EL (cell line): ENCODE measurements at regions not wholly inside any gene's neighbourhood (a gene's known extent, or its start where the extent isn't known, plus 50 kb on each side); places are given as distances from the start of the nearest gene placed in this dataset.
A peak's percentile ranks its signal among the peaks of the same experiment; 100 is the strongest.
"Not testable (repeated sequence)": the region's sequence is repeated elsewhere in the genome, so short reads cannot be mapped to it uniquely, and the experiment has no call there.

Experiments
- DNase-seq: peaks from one replicate; pipeline ENCODE4 v3.0.0-alpha.2; 2016

GRCh38 chr3:10667901-10668476, 148.0 kb upstream of the SLC6A11 start:
- DNase-seq: no peak

- DNase-seq: no peak
These were observed 146.5 kb upstream of the SLC6A11 start for GRCh38 chr3:10669490-10670048.

- no peak for DNase-seq
These were observed 143.6 kb upstream of the SLC6A11 start for GRCh38 chr3:10672422-10672821.

GRCh38 chr3:10674578-10674977, 141.4 kb upstream of the SLC6A11 start:
- DNase-seq: no peak

GRCh38 chr3:10676905-10677304, 139.1 kb upstream of the SLC6A11 start:
- DNase-seq: no peak

GRCh38 chr3:10678796-10679376, 137.1 kb upstream of the SLC6A11 start:
- DNase-seq: no peak

GRCh38 chr3:10680796-10681195, 135.2 kb upstream of the SLC6A11 start:
- no peak for DNase-seq

- DNase-seq: no peak
These were observed 133.3 kb upstream of the SLC6A11 start for GRCh38 chr3:10682692-10683091.

- DNase-seq: peak; percentile 8
These were observed 132.9 kb upstream of the SLC6A11 start for GRCh38 chr3:10683106-10683505.

- no peak for DNase-seq
These were observed 127.9 kb upstream of the SLC6A11 start for GRCh38 chr3:10688126-10688525.

- DNase-seq: no peak
These were observed 127.4 kb upstream of the SLC6A11 start for GRCh38 chr3:10688548-10689172.

- DNase-seq: no peak
These were observed 123.9 kb upstream of the SLC6A11 start for GRCh38 chr3:10692039-10692622.

- DNase-seq: no peak
These were observed 122.6 kb upstream of the SLC6A11 start for GRCh38 chr3:10693457-10693856.

GRCh38 chr3:10694179-10694578, 121.8 kb upstream of the SLC6A11 start:
- DNase-seq: no peak

GRCh38 chr3:10695186-10695585, 120.8 kb upstream of the SLC6A11 start:
- DNase-seq: not testable (repeated sequence)

GRCh38 chr3:10695595-10696285, 120.3 kb upstream of the SLC6A11 start:
- DNase-seq: no peak

GRCh38 chr3:10697918-10698317, 118.1 kb upstream of the SLC6A11 start:
- peak; percentile 9 for DNase-seq

GRCh38 chr3:10700821-10701220, 115.2 kb upstream of the SLC6A11 start:
- DNase-seq: no peak

GRCh38 chr3:10702961-10703740, 112.9 kb upstream of the SLC6A11 start:
- DNase-seq: peak; percentile 29

GRCh38 chr3:10703875-10704274, 112.2 kb upstream of the SLC6A11 start:
- peak; percentile 70 for DNase-seq

GRCh38 chr3:10706156-10706739, 109.8 kb upstream of the SLC6A11 start:
- no peak for DNase-seq
